HEK293 (cell line): ENCODE measurements at regions not wholly inside any gene's neighbourhood (a gene's known extent, or its start where the extent isn't known, plus 50 kb on each side); places are given as distances from the start of the nearest gene placed in this dataset.

Source experiments
- CTCF ChIA-PET: fragments of 350-600 bp; formaldehyde crosslinking; extraction: SDS; loops from one replicate; lab custom pipeline; 2021; ENCODE audit warnings: antibody characterized with exemption; lab: Yijun Ruan, JAX
- POLR2A ChIA-PET: fragments of 300-600 bp; formaldehyde crosslinking; extraction: SDS; loops from one replicate; lab custom pipeline; 2020; ENCODE audit warnings: antibody characterized with exemption, inconsistent platforms; lab: Yijun Ruan, JAX
- H3K27ac ChIP-seq: fragments of 200-500 bp; sonication (Bioruptor generic); 2 replicates; pipeline ENCODE4 v1.5.1; 2014; ENCODE audit warnings: low read depth, low read length, control low read depth, inconsistent platforms; ENCODE audit errors: extremely low read depth
- H3K36me3 ChIP-seq, 2 experiments: fragments of 200-500 bp in 1 of 2; sonication (Bioruptor generic) in 1 of 2; 1 replicate in 1 of 2; 2 replicates in 1 of 2; pipeline ENCODE4 v1.5.1; 2014 to 2017; ENCODE audit warnings: inconsistent platforms in 2 of 2, low read length in 2 of 2; ENCODE audit not compliant: control insufficient read depth in 2 of 2, insufficient read depth in 1 of 2
- H3K4me1 ChIP-seq: fragments of 200-500 bp; sonication (Bioruptor generic); 2 replicates; pipeline ENCODE4 v1.5.1; 2014; ENCODE audit warnings: mild to moderate bottlenecking, low read length, inconsistent platforms; ENCODE audit not compliant: control insufficient read depth, insufficient read depth
- H3K4me3 ChIP-seq: 2 replicates; pipeline ENCODE4 v1.5.1; 2011; ENCODE audit warnings: low read depth, mild to moderate bottlenecking, control low read depth, low read length, moderate library complexity
- H3K9me3 ChIP-seq: fragments of 200-500 bp; sonication (Bioruptor generic); 2 replicates; pipeline ENCODE4 v1.5.1; 2014; ENCODE audit warnings: low read depth, low read length, inconsistent platforms; ENCODE audit not compliant: control insufficient read depth, insufficient read depth
- EGR2 ChIP-seq: fragments of 450-650 bp; formaldehyde crosslinking; IDR thresholded peaks from 2 replicates; pipeline ENCODE4 v1.5.1; 2016; ENCODE audit warnings: low read depth, missing biosample characterization, missing genetic modification characterization
- KLF8 ChIP-seq: fragments of 450-650 bp; formaldehyde crosslinking; IDR thresholded peaks from 2 replicates; pipeline ENCODE4 v1.5.1; 2016; ENCODE audit warnings: missing biosample characterization, missing genetic modification characterization
- MZF1 ChIP-seq: fragments of 450-650 bp; formaldehyde crosslinking; IDR thresholded peaks from 2 replicates; pipeline ENCODE4 v1.5.1; 2017; ENCODE audit warnings: missing biosample characterization, missing genetic modification characterization, borderline replicate concordance
- PRDM1 ChIP-seq: fragments of 450-650 bp; formaldehyde crosslinking; IDR thresholded peaks from 2 replicates; pipeline ENCODE4; 2016; ENCODE audit warnings: missing biosample characterization, missing genetic modification characterization
- REPIN1 ChIP-seq: fragments of 450-650 bp; formaldehyde crosslinking; IDR thresholded peaks from 2 replicates; pipeline ENCODE4 v1.5.1; 2017; ENCODE audit warnings: missing biosample characterization, missing genetic modification characterization, low read depth
- SP7 ChIP-seq: fragments of 450-650 bp; formaldehyde crosslinking; IDR thresholded peaks from 2 replicates; pipeline ENCODE4 v1.5.1; 2016; ENCODE audit warnings: missing biosample characterization, missing genetic modification characterization
- TCF7L2 ChIP-seq: IDR thresholded peaks from 2 replicates; pipeline ENCODE4 v1.6.1; 2011; ENCODE audit warnings: low read depth, mild to moderate bottlenecking, inconsistent platforms, low read length, moderate library complexity, borderline replicate concordance
- ZFHX2 ChIP-seq: fragments of 450-650 bp; formaldehyde crosslinking; conservative IDR thresholded peaks from 2 replicates; pipeline ENCODE4 v1.5.1; 2016; ENCODE audit warnings: missing biosample characterization, missing genetic modification characterization
- ZNF132 ChIP-seq: fragments of 450-650 bp; formaldehyde crosslinking; IDR thresholded peaks from 2 replicates; pipeline ENCODE4 v1.5.1; 2017; ENCODE audit warnings: missing biosample characterization, missing genetic modification characterization, borderline replicate concordance
- ZNF174 ChIP-seq: fragments of 450-650 bp; formaldehyde crosslinking; IDR thresholded peaks from 2 replicates; pipeline ENCODE4 v1.5.0; 2017; ENCODE audit warnings: missing biosample characterization, mild to moderate bottlenecking, missing genetic modification characterization
- ZNF2 ChIP-seq: fragments of 450-650 bp; formaldehyde crosslinking; IDR thresholded peaks from 2 replicates; pipeline ENCODE4 v1.5.1; 2016; ENCODE audit warnings: missing biosample characterization, missing genetic modification characterization
- ZNF248 ChIP-seq: fragments of 450-650 bp; formaldehyde crosslinking; IDR thresholded peaks from 2 replicates; pipeline ENCODE4 v1.5.1; 2017; ENCODE audit warnings: missing biosample characterization, missing genetic modification characterization
- ZNF341 ChIP-seq: fragments of 450-650 bp; formaldehyde crosslinking; IDR thresholded peaks from 2 replicates; pipeline ENCODE4; 2016; ENCODE audit warnings: low read depth, missing biosample characterization, missing genetic modification characterization
- ZNF48 ChIP-seq: fragments of 450-650 bp; formaldehyde crosslinking; IDR thresholded peaks from 2 replicates; pipeline ENCODE4 v1.5.1; 2016; ENCODE audit warnings: missing biosample characterization, missing genetic modification characterization
- ZNF670 ChIP-seq: fragments of 450-650 bp; formaldehyde crosslinking; IDR thresholded peaks from 2 replicates; pipeline ENCODE4 v1.5.1; 2016; ENCODE audit warnings: missing biosample characterization, missing genetic modification characterization, low read depth
- ZNF785 ChIP-seq: fragments of 450-650 bp; formaldehyde crosslinking; IDR thresholded peaks from 2 replicates; pipeline ENCODE4 v1.5.1; 2016; ENCODE audit warnings: missing biosample characterization, missing genetic modification characterization
- TF ChIP-seq, protein P1 (sequence below): fragments of 450-650 bp; formaldehyde crosslinking; IDR thresholded peaks from 2 replicates; pipeline ENCODE4 v1.5.1; 2016; ENCODE audit warnings: missing biosample characterization, missing genetic modification characterization
- TF ChIP-seq, protein P2 (sequence below): fragments of 450-650 bp; formaldehyde crosslinking; conservative IDR thresholded peaks from 2 replicates; pipeline ENCODE4 v1.5.1; 2016; ENCODE audit warnings: low read depth, missing biosample characterization, missing genetic modification characterization
- TF ChIP-seq, protein P3 (sequence below): fragments of 450-650 bp; formaldehyde crosslinking; IDR thresholded peaks from 2 replicates; pipeline ENCODE4 v1.5.1; 2016; ENCODE audit warnings: missing biosample characterization, missing genetic modification characterization
- TF ChIP-seq, protein P4 (sequence below): fragments of 450-650 bp; formaldehyde crosslinking; optimal IDR thresholded peaks from 2 replicates; pipeline ENCODE3; 2016; ENCODE audit warnings: missing biosample characterization, mild to moderate bottlenecking, missing genetic modification characterization
- TF ChIP-seq, protein P5 (sequence below): fragments of 450-650 bp; formaldehyde crosslinking; IDR thresholded peaks from 2 replicates; pipeline ENCODE4 v1.5.1; 2016; ENCODE audit warnings: missing biosample characterization, missing genetic modification characterization
- TF ChIP-seq, protein P6 (sequence below): fragments of 450-650 bp; formaldehyde crosslinking; IDR thresholded peaks from 2 replicates; pipeline ENCODE4 v1.5.1; 2016; ENCODE audit warnings: missing biosample characterization, missing genetic modification characterization

DNA sequence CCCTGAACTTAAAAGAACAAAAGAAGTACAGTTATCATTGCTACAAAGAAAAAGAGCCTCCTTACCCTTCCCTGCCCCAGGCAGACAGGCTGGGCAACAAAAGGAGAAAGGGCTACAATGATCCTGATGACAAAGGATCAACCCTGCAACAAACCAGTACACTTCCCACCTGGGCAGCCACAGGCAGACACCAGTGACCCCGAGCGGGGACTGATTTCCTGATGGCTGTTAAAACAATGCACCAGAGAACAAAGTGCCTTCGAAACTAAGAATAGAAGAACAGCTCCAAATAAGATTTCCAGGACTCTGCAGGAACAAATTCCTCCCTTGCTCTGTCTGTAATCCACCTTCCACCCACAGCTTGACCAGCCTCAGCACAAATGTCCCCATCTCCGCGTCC lies 106.3 kb upstream of the ARHGEF3 start:
- Histone ChIP-seq H3K36me3 (no peaks in the 10 kb centered on the region), H3K9me3 (no peaks in the 10 kb centered on the region)
- TF ChIP-seq REPIN1 (tag by site-specific recombination) = no peak
- TF ChIP-seq ZNF2 (tag by site-specific recombination) = no peak
- no peak for TF ChIP-seq ZFHX2 (tag by site-specific recombination)
- no peak for TF ChIP-seq TCF7L2
- no peak for TF ChIP-seq ZNF670 (tag by site-specific recombination)
- no peak for TF ChIP-seq ZNF174 (tag by site-specific recombination)
- TF ChIP-seq EGR2 (tag by site-specific recombination) = no peak
- TF ChIP-seq KLF8 (tag by site-specific recombination) = no peak
- TF ChIP-seq, protein P1, sequence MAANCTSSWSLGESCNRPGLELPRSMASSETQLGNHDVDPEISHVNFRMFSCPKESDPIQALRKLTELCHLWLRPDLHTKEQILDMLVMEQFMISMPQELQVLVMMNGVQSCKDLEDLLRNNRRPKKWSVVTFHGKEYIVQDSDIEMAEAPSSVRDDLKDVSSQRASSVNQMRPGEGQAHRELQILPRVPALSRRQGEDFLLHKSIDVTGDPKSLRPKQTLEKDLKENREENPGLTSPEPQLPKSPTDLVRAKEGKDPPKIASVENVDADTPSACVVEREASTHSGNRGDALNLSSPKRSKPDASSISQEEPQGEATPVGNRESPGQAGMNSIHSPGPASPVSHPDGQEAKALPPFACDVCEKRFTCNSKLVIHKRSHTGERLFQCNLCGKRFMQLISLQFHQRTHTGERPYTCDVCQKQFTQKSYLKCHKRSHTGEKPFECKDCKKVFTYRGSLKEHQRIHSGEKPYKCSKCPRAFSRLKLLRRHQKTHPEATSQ (tag by site-specific recombination) = no peak
- TF ChIP-seq ZNF248 (tag by site-specific recombination) = no peak
- TF ChIP-seq PRDM1 (tag by site-specific recombination) = no peak
- no peak for TF ChIP-seq ZNF341 (tag by site-specific recombination)
- TF ChIP-seq ZNF48 (tag by site-specific recombination) = no peak
- no peak for TF ChIP-seq SP7
- no peak for TF ChIP-seq ZNF785 (tag by site-specific recombination)
- TF ChIP-seq, protein P2, sequence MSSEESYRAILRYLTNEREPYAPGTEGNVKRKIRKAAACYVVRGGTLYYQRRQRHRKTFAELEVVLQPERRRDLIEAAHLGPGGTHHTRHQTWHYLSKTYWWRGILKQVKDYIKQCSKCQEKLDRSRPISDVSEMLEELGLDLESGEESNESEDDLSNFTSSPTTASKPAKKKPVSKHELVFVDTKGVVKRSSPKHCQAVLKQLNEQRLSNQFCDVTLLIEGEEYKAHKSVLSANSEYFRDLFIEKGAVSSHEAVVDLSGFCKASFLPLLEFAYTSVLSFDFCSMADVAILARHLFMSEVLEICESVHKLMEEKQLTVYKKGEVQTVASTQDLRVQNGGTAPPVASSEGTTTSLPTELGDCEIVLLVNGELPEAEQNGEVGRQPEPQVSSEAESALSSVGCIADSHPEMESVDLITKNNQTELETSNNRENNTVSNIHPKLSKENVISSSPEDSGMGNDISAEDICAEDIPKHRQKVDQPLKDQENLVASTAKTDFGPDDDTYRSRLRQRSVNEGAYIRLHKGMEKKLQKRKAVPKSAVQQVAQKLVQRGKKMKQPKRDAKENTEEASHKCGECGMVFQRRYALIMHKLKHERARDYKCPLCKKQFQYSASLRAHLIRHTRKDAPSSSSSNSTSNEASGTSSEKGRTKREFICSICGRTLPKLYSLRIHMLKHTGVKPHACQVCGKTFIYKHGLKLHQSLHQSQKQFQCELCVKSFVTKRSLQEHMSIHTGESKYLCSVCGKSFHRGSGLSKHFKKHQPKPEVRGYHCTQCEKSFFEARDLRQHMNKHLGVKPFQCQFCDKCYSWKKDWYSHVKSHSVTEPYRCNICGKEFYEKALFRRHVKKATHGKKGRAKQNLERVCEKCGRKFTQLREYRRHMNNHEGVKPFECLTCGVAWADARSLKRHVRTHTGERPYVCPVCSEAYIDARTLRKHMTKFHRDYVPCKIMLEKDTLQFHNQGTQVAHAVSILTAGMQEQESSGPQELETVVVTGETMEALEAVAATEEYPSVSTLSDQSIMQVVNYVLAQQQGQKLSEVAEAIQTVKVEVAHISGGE (tag by site-specific recombination) = no peak
- no peak for TF ChIP-seq ZNF132 (tag by site-specific recombination)
- TF ChIP-seq, protein P3, sequence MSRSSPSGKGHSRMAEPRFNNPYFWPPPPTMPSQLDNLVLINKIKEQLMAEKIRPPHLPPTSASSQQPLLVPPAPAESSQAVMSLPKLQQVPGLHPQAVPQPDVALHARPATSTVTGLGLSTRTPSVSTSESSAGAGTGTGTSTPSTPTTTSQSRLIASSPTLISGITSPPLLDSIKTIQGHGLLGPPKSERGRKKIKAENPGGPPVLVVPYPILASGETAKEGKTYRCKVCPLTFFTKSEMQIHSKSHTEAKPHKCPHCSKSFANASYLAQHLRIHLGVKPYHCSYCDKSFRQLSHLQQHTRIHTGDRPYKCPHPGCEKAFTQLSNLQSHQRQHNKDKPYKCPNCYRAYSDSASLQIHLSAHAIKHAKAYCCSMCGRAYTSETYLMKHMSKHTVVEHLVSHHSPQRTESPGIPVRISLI (tag by site-specific recombination) = no peak
- TF ChIP-seq, all 188 proteins: peak for 0
- Histone ChIP-seq H3K4me1 (no peaks in the 10 kb centered on the region), H3K27ac (no peak overlapping the region), H3K4me3 (no peak overlapping the region)
- POLR2A ChIA-PET = no interaction called here
- CTCF ChIA-PET = no interaction called here

DNA sequence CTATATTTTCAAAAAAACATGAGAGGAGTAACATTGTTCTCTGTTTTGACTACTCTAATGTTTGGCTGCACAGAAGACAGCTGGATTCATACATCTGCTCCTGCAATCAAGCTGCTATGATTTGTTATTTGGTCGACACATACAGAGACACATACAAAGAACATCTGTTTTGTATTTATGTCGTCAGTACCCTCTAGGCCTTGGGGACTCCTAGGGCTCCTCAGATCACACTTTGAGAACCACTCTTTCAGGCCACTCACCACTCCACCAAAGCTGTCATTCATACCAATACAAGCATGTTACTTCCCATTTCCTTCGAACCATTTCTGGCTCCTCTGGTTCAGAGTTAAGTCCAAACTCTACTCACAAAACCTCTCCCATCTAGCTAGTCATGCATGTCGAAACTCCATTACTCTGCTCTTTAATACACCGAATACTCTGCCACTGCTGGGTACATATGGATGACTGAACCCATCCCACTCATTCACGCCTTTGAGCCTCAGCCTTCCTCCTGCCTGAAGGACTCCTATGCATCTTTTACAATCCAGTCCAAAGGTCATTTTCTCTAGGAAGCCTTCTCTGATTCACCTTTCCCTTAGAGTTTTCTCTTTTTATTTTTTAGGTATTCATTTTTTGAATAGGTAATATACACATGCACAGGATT lies 102.9 kb upstream of the ARHGEF3 start:
- Histone ChIP-seq H3K27ac (no peak overlapping the region), H3K36me3 (no peaks in the 10 kb centered on the region), H3K9me3 (no peaks in the 10 kb centered on the region), H3K4me3 (no peak overlapping the region), H3K4me1 (no peaks in the 10 kb centered on the region)
- CTCF ChIA-PET = interaction anchor here (0.8 kb wide), 1 partner anchor 28 kb away, joined by 3 read pairs; no protein-coding TSS in a partner anchor
- POLR2A ChIA-PET = no interaction called here
- TF ChIP-seq, protein P4, sequence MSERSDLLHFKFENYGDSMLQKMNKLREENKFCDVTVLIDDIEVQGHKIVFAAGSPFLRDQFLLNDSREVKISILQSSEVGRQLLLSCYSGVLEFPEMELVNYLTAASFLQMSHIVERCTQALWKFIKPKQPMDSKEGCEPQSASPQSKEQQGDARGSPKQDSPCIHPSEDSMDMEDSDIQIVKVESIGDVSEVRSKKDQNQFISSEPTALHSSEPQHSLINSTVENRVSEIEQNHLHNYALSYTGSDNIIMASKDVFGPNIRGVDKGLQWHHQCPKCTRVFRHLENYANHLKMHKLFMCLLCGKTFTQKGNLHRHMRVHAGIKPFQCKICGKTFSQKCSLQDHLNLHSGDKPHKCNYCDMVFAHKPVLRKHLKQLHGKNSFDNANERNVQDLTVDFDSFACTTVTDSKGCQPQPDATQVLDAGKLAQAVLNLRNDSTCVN (tag by site-specific recombination) = no peak
- TF ChIP-seq, protein P5, sequence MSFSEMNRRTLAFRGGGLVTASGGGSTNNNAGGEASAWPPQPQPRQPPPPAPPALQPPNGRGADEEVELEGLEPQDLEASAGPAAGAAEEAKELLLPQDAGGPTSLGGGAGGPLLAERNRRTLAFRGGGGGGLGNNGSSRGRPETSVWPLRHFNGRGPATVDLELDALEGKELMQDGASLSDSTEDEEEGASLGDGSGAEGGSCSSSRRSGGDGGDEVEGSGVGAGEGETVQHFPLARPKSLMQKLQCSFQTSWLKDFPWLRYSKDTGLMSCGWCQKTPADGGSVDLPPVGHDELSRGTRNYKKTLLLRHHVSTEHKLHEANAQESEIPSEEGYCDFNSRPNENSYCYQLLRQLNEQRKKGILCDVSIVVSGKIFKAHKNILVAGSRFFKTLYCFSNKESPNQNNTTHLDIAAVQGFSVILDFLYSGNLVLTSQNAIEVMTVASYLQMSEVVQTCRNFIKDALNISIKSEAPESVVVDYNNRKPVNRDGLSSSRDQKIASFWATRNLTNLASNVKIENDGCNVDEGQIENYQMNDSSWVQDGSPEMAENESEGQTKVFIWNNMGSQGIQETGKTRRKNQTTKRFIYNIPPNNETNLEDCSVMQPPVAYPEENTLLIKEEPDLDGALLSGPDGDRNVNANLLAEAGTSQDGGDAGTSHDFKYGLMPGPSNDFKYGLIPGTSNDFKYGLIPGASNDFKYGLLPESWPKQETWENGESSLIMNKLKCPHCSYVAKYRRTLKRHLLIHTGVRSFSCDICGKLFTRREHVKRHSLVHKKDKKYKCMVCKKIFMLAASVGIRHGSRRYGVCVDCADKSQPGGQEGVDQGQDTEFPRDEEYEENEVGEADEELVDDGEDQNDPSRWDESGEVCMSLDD (tag by site-specific recombination) = no peak
- TF ChIP-seq, protein P6, sequence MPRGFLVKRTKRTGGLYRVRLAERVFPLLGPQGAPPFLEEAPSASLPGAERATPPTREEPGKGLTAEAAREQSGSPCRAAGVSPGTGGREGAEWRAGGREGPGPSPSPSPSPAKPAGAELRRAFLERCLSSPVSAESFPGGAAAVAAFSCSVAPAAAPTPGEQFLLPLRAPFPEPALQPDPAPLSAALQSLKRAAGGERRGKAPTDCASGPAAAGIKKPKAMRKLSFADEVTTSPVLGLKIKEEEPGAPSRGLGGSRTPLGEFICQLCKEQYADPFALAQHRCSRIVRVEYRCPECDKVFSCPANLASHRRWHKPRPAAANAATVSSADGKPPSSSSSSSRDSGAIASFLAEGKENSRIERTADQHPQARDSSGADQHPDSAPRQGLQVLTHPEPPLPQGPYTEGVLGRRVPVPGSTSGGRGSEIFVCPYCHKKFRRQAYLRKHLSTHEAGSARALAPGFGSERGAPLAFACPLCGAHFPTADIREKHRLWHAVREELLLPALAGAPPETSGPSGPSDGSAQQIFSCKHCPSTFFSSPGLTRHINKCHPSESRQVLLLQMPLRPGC (tag by site-specific recombination) = no peak
- TF ChIP-seq MZF1 (tag by site-specific recombination) = no peak
- TF ChIP-seq, protein P3 (tag by site-specific recombination) = no peak
